ENCODE measurements at regions not wholly inside any gene's neighbourhood (a gene's known extent, or its start where the extent isn't known, plus 50 kb on each side); places are given as distances from the start of the nearest gene placed in this dataset.

- TF ChIP-seq, protein P1, sequence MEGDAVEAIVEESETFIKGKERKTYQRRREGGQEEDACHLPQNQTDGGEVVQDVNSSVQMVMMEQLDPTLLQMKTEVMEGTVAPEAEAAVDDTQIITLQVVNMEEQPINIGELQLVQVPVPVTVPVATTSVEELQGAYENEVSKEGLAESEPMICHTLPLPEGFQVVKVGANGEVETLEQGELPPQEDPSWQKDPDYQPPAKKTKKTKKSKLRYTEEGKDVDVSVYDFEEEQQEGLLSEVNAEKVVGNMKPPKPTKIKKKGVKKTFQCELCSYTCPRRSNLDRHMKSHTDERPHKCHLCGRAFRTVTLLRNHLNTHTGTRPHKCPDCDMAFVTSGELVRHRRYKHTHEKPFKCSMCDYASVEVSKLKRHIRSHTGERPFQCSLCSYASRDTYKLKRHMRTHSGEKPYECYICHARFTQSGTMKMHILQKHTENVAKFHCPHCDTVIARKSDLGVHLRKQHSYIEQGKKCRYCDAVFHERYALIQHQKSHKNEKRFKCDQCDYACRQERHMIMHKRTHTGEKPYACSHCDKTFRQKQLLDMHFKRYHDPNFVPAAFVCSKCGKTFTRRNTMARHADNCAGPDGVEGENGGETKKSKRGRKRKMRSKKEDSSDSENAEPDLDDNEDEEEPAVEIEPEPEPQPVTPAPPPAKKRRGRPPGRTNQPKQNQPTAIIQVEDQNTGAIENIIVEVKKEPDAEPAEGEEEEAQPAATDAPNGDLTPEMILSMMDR (IDR thresholded peaks at IDR 0.05) = no peak
- TF ChIP-seq POLR2AphosphoS5 (IDR thresholded peaks at IDR 0.05) (no peak), POLR2A (IDR thresholded peaks at IDR 0.05) (no peak)
Measured at GRCh38 chrX:8033175-8033574, 106.0 kb upstream of the PNPLA4 start.
